Colonic mucosa (tissue), 4 donors: ENCODE measurements at regions not wholly inside any gene's neighbourhood (a gene's known extent, or its start where the extent isn't known, plus 50 kb on each side); places are given as distances from the start of the nearest gene placed in this dataset.

Source experiments
- DNase-seq: peaks from one replicate; pipeline ENCODE4 v3.0.0-alpha.2; 2020
- H3K27ac ChIP-seq: fragments of 200-600 bp; one replicate; pipeline ENCODE4 v1.8.0; 2021
- H3K27me3 ChIP-seq: fragments of 200-600 bp; one replicate; pipeline ENCODE4 v1.8.0; 2021
- H3K36me3 ChIP-seq: fragments of 200-600 bp; one replicate; pipeline ENCODE4 v1.8.0; 2021
- H3K4me1 ChIP-seq: fragments of 200-600 bp; one replicate; pipeline ENCODE4 v1.8.0; 2021; ENCODE audit warnings: mild to moderate bottlenecking
- H3K4me3 ChIP-seq: fragments of 200-600 bp; one replicate; pipeline ENCODE4 v1.8.0; 2021
- H3K9ac ChIP-seq, 2 donors: one replicate each; pipeline ENCODE4 v1.7.0; 2013; ENCODE audit warnings: control low read depth in 2 of 2, low read depth in 2 of 2, low read length in 2 of 2
- H3K9me3 ChIP-seq: fragments of 200-600 bp; one replicate; pipeline ENCODE4 v1.8.0; 2021
- CTCF ChIP-seq: fragments of 200-600 bp; IDR thresholded peaks from one replicate; pipeline ENCODE4 v1.8.0; 2022; ENCODE audit warnings: antibody characterized with exemption, mild to moderate bottlenecking
- intact Hi-C: fragments of 100-400 bp; cut with DNase I; formaldehyde crosslinking; loops from one replicate; pipeline ENCODE4 v1.14.1; 2022
- donor health status: healthy.
- donor health status: DM: no; HTN: no; CAD: no.
- donor health status: DM: no; HTN: no; CAD: no.

GRCh38 chr2:187098154-187098553 lies 249.2 kb upstream of the ZSWIM2 start:
- DNase-seq: no peak

GRCh38 chr2:187093771-187094412 lies 244.9 kb upstream of the ZSWIM2 start:
- H3K27ac ChIP-seq: no peak overlapping the region
- intact Hi-C loops: no loop called here

More at GRCh38 chr2:187098154-187098553, 249.2 kb upstream of the ZSWIM2 start:
- Histone ChIP-seq H3K9ac (no peak overlapping the region), H3K4me3 (no peak overlapping the region), H3K9me3 (no peaks in the 10 kb centered on the region), H3K27me3 (no peaks in the 10 kb centered on the region), H3K36me3 (no peaks in the 10 kb centered on the region), H3K4me1 (no peaks in the 10 kb centered on the region), H3K27ac (no peak overlapping the region)
- no peak for TF ChIP-seq CTCF
- intact Hi-C loops: no loop called here

GRCh38 chr2:187091664-187092063 lies 242.7 kb upstream of the ZSWIM2 start:
- no peak for DNase-seq
- H3K36me3 ChIP-seq: no peaks in the 10 kb centered on the region
- intact Hi-C loops: no loop called here
- H3K27ac ChIP-seq: no peak overlapping the region
- H3K9ac ChIP-seq: no peak overlapping the region
- no peaks in the 10 kb centered on the region for H3K27me3 ChIP-seq
- H3K4me3 ChIP-seq: no peak overlapping the region
- H3K9me3 ChIP-seq: no peaks in the 10 kb centered on the region
- H3K4me1 ChIP-seq: no peaks in the 10 kb centered on the region
- TF ChIP-seq CTCF: no peak

More at GRCh38 chr2:187093771-187094412, 244.9 kb upstream of the ZSWIM2 start:
- Histone ChIP-seq H3K36me3 (no peaks in the 10 kb centered on the region), H3K9ac (no peak overlapping the region), H3K4me1 (no peaks in the 10 kb centered on the region), H3K4me3 (no peak overlapping the region), H3K9me3 (no peaks in the 10 kb centered on the region), H3K27me3 (no peaks in the 10 kb centered on the region)
- TF ChIP-seq CTCF: no peak
- no peak for DNase-seq

GRCh38 chr2:187084524-187084923 lies 235.6 kb upstream of the ZSWIM2 start:
- DNase-seq: no peak
- no peak overlapping the region for H3K9ac ChIP-seq

GRCh38 chr2:187081461-187081860 lies 232.5 kb upstream of the ZSWIM2 start:
- TF ChIP-seq CTCF: no peak
- H3K9ac ChIP-seq: no peak overlapping the region
- DNase-seq: no peak
- intact Hi-C loops: no loop called here
- H3K27ac ChIP-seq: no peak overlapping the region
- no peaks in the 10 kb centered on the region for H3K4me1 ChIP-seq
- H3K4me3 ChIP-seq: no peak overlapping the region
- H3K27me3 ChIP-seq: no peaks in the 10 kb centered on the region
- H3K9me3 ChIP-seq: no peaks in the 10 kb centered on the region
- H3K36me3 ChIP-seq: no peaks in the 10 kb centered on the region

More at GRCh38 chr2:187084524-187084923, 235.6 kb upstream of the ZSWIM2 start:
- no peaks in the 10 kb centered on the region for H3K27me3 ChIP-seq
- intact Hi-C loops: no loop called here
- H3K4me1 ChIP-seq: no peaks in the 10 kb centered on the region
- no peak for TF ChIP-seq CTCF
- no peak overlapping the region for H3K27ac ChIP-seq
- H3K4me3 ChIP-seq: no peak overlapping the region
- H3K9me3 ChIP-seq: no peaks in the 10 kb centered on the region
- no peaks in the 10 kb centered on the region for H3K36me3 ChIP-seq
